Fibroblast of lung (primary cell): ENCODE measurements at regions not wholly inside any gene's neighbourhood (a gene's known extent, or its start where the extent isn't known, plus 50 kb on each side); places are given as distances from the start of the nearest gene placed in this dataset.

Experiments
- DNase-seq, 2 donors: peaks; one replicate each; pipeline versions ENCODE4 v3.0.0 to v3.0.0-alpha.2; 2010; ENCODE audit warnings: low read depth in 2 of 2
- H2AFZ ChIP-seq: 2 replicates; pipeline ENCODE4 v1.5.1; 2012; ENCODE audit warnings: low read length, control low read depth, inconsistent platforms
- H3K27ac ChIP-seq: 2 replicates; pipeline ENCODE4 v1.5.1; 2011; ENCODE audit warnings: low read length, control low read depth; ENCODE audit not compliant: insufficient read depth
- H3K27me3 ChIP-seq: 2 replicates; pipeline ENCODE4 v1.5.1; 2011; ENCODE audit warnings: mild to moderate bottlenecking, low read length; ENCODE audit not compliant: control insufficient read depth, insufficient read depth
- H3K36me3 ChIP-seq: 2 replicates; pipeline ENCODE4 v1.5.1; 2011; ENCODE audit warnings: low read length; ENCODE audit not compliant: control insufficient read depth, insufficient read depth
- H3K4me1 ChIP-seq: 2 replicates; pipeline ENCODE4 v1.5.1; 2011; ENCODE audit warnings: low read length; ENCODE audit not compliant: control insufficient read depth, insufficient read depth; ENCODE audit errors: extremely low read depth
- H3K4me2 ChIP-seq: 2 replicates; pipeline ENCODE4 v1.5.1; 2011; ENCODE audit warnings: low read length, control low read depth; ENCODE audit not compliant: insufficient read depth; ENCODE audit errors: extremely low read depth
- H3K4me3 ChIP-seq, 4 experiments: fragments of 200-600 bp in 1 of 4; sonication (generic) in 1 of 4; replicated peaks in 1 of 4; 2 replicates each; pipeline ENCODE4 v1.5.1; 2011 to 2016; ENCODE audit warnings: low read length in 4 of 4, low read depth in 3 of 4, mild to moderate bottlenecking in 3 of 4, control low read depth in 2 of 4, inconsistent platforms in 1 of 4, mixed read lengths in 1 of 4; ENCODE audit not compliant: insufficient read depth in 1 of 4; ENCODE audit errors: control extremely low read depth in 1 of 4
- H3K79me2 ChIP-seq: 2 replicates; pipeline ENCODE4 v1.5.1; 2012; ENCODE audit warnings: mild to moderate bottlenecking, low read length, inconsistent platforms; ENCODE audit not compliant: control insufficient read depth, insufficient read depth
- H3K9ac ChIP-seq: 2 replicates; pipeline ENCODE4 v1.5.1; 2011; ENCODE audit warnings: mild to moderate bottlenecking, low read length, control low read depth; ENCODE audit not compliant: insufficient read depth
- H3K9me3 ChIP-seq: 2 replicates; pipeline ENCODE4 v1.5.1; 2012; ENCODE audit warnings: low read depth, low read length; ENCODE audit not compliant: control insufficient read depth, insufficient read depth
- H4K20me1 ChIP-seq: 2 replicates; pipeline ENCODE4 v1.5.1; 2011; ENCODE audit warnings: low read length; ENCODE audit not compliant: control insufficient read depth, insufficient read depth; ENCODE audit errors: extremely low read depth
- CTCF ChIP-seq, 2 donors: IDR thresholded peaks in 1 of 2; conservative IDR thresholded peaks in 1 of 2; 1 replicate in 1 of 2; 2 replicates in 1 of 2; pipeline ENCODE4 v1.5.1; 2011 to 2012; ENCODE audit warnings: low read length in 2 of 2, control low read depth in 1 of 2, inconsistent platforms in 1 of 2, low read depth in 1 of 2, mild to moderate bottlenecking in 1 of 2
- EZH2 ChIP-seq: IDR thresholded peaks from 2 replicates; pipeline ENCODE4 v1.5.1; 2012; ENCODE audit warnings: low read length, control low read depth, mild to moderate bottlenecking; ENCODE audit errors: missing control alignments

GRCh38 chr2:212831671-212832199 lies 293.1 kb upstream of the ERBB4 start:
- no peak overlapping the region for H2AFZ ChIP-seq
- H3K9me3 ChIP-seq, result no peaks in the 10 kb centered on the region
- DNase-seq, result no peak
- no peak overlapping the region for H3K27ac ChIP-seq
- no peaks in the 10 kb centered on the region for H3K27me3 ChIP-seq
- no peaks in the 10 kb centered on the region for H3K4me1 ChIP-seq
- H3K36me3 ChIP-seq, result no peaks in the 10 kb centered on the region
- H3K9ac ChIP-seq, result no peak overlapping the region
- H3K4me3 ChIP-seq, result no peak overlapping the region
- no peaks in the 10 kb centered on the region for H4K20me1 ChIP-seq
- no peak for TF ChIP-seq CTCF (conservative IDR thresholded peaks at IDR 0.05 in 1 of 2, IDR thresholded peaks at IDR 0.05 in 1 of 2; ENCODE audit: low read depth in 1 of 2, low read length in 2 of 2)
- TF ChIP-seq EZH2, result no peak
- no peaks in the 10 kb centered on the region for H3K79me2 ChIP-seq
- no peak overlapping the region for H3K4me2 ChIP-seq

- H3K27me3 ChIP-seq, result no peaks in the 10 kb centered on the region
- no peak overlapping the region for H3K9ac ChIP-seq
- TF ChIP-seq CTCF (conservative IDR thresholded peaks at IDR 0.05 in 1 of 2, IDR thresholded peaks at IDR 0.05 in 1 of 2; ENCODE audit: low read depth in 1 of 2, low read length in 2 of 2) (no peak), EZH2 (no peak)
- no peak overlapping the region for H3K27ac ChIP-seq
- no peaks in the 10 kb centered on the region for H3K4me1 ChIP-seq
- H2AFZ ChIP-seq, result no peak overlapping the region
- no peak for DNase-seq
- no peak overlapping the region for H3K4me3 ChIP-seq
- H4K20me1 ChIP-seq, result no peaks in the 10 kb centered on the region
- no peak overlapping the region for H3K4me2 ChIP-seq
- H3K9me3 ChIP-seq, result no peaks in the 10 kb centered on the region
- no peaks in the 10 kb centered on the region for H3K79me2 ChIP-seq
- H3K36me3 ChIP-seq, result no peaks in the 10 kb centered on the region
These were observed 277.7 kb upstream of the ERBB4 start for GRCh38 chr2:212816267-212816666.

- Histone ChIP-seq H3K9me3 (no peaks in the 10 kb centered on the region), H3K4me2 (no peak overlapping the region), H3K4me3 (no peak overlapping the region), H3K27me3 (no peaks in the 10 kb centered on the region), H4K20me1 (no peaks in the 10 kb centered on the region), H3K9ac (no peak overlapping the region), H3K36me3 (no peaks in the 10 kb centered on the region), H3K79me2 (no peaks in the 10 kb centered on the region), H3K27ac (no peak overlapping the region), H3K4me1 (no peaks in the 10 kb centered on the region), H2AFZ (no peak overlapping the region)
- no peak for TF ChIP-seq EZH2
- no peak for TF ChIP-seq CTCF (conservative IDR thresholded peaks at IDR 0.05 in 1 of 2, IDR thresholded peaks at IDR 0.05 in 1 of 2; ENCODE audit: low read depth in 1 of 2, low read length in 2 of 2)
- DNase-seq, result peak in 1 of 2 donors; percentile 23
These were observed 276.9 kb upstream of the ERBB4 start for GRCh38 chr2:212815453-212815852.
